Liver (tissue), 3 donors: ENCODE measurements at regions not wholly inside any gene's neighbourhood (a gene's known extent, or its start where the extent isn't known, plus 50 kb on each side); places are given as distances from the start of the nearest gene placed in this dataset.

Source experiments
- ATF3 ChIP-seq: IDR thresholded peaks from 2 replicates; pipeline ENCODE4 v1.6.1; 2016; ENCODE audit warnings: antibody characterized with exemption
- CTCF ChIP-seq: fragments of 150-350 bp; IDR thresholded peaks from 2 replicates; pipeline ENCODE4 v1.5.1; 2017; ENCODE audit warnings: improper control_type of control experiment, low read depth, low read length; ENCODE audit not compliant: missing input control
- GABPA ChIP-seq, 2 donors: IDR thresholded peaks in 1 of 2; conservative IDR thresholded peaks in 1 of 2; 2 replicates each; pipeline ENCODE4 v1.6.1; 2016; ENCODE audit warnings: antibody characterized with exemption in 2 of 2, mild to moderate bottlenecking in 1 of 2, moderate library complexity in 1 of 2
- HNF4A ChIP-seq, 2 donors: conservative IDR thresholded peaks; 2 replicates each; pipeline ENCODE4 v1.6.1; 2016; ENCODE audit warnings: antibody characterized with exemption in 2 of 2, mild to moderate bottlenecking in 2 of 2
- HNF4G ChIP-seq: IDR thresholded peaks from 2 replicates; pipeline ENCODE4 v1.6.1; 2016; ENCODE audit warnings: antibody characterized with exemption
- RAD21 ChIP-seq, 2 donors: IDR thresholded peaks; 2 replicates each; pipeline ENCODE4 v1.6.1; 2016; ENCODE audit warnings: antibody characterized with exemption in 2 of 2, mild to moderate bottlenecking in 2 of 2
- REST ChIP-seq: IDR thresholded peaks from 2 replicates; pipeline ENCODE4 v1.6.1; 2016; ENCODE audit warnings: antibody characterized with exemption, mild to moderate bottlenecking
- SP1 ChIP-seq: IDR thresholded peaks from 2 replicates; pipeline ENCODE4 v1.6.1; 2018; ENCODE audit warnings: antibody characterized with exemption, mild to moderate bottlenecking
- YY1 ChIP-seq: IDR thresholded peaks from 2 replicates; pipeline ENCODE4 v1.6.1; 2016; ENCODE audit warnings: antibody characterized with exemption, mild to moderate bottlenecking
- donor health status: healthy.
- donor health status: healthy.

GRCh38 chr3:153385343-153385742, 223.3 kb downstream of the RAP2B start:
- TF ChIP-seq CTCF = no peak
- TF ChIP-seq ATF3 = no peak
- TF ChIP-seq YY1 = no peak
- TF ChIP-seq HNF4G = no peak
- no peak for TF ChIP-seq HNF4A (conservative IDR thresholded peaks at IDR 0.05)
- no peak for TF ChIP-seq SP1
- no peak for TF ChIP-seq RAD21 (IDR thresholded peaks at IDR 0.05)
- no peak for TF ChIP-seq REST
- no peak for TF ChIP-seq GABPA (IDR thresholded peaks at IDR 0.05 in 1 of 2, conservative IDR thresholded peaks at IDR 0.05 in 1 of 2)
